ENCODE measurements at regions not wholly inside any gene's neighbourhood (a gene's known extent, or its start where the extent isn't known, plus 50 kb on each side); places are given as distances from the start of the nearest gene placed in this dataset.

GRCh38 chr11:130550984-130551383, 102.5 kb downstream of the ADAMTS15 start:
- TF ChIP-seq CTCF (IDR thresholded peaks at IDR 0.05): no peak
- Histone ChIP-seq H3K4me3 (no peak overlapping the region), H3K27ac (no peak overlapping the region)
- no peak for DNase-seq (ENCODE audit: low spot score)

- H3K4me3 ChIP-seq: no peak overlapping the region
- TF ChIP-seq CTCF (IDR thresholded peaks at IDR 0.05): no peak
- no peak overlapping the region for H3K27ac ChIP-seq
- DNase-seq (ENCODE audit: low spot score): no peak
Measured at GRCh38 chr11:130551388-130551787, 102.9 kb downstream of the ADAMTS15 start.

- no peak for TF ChIP-seq CTCF (IDR thresholded peaks at IDR 0.05)
- H3K4me3 ChIP-seq: no peak overlapping the region
- no peak for DNase-seq (ENCODE audit: low spot score)
- no peak overlapping the region for H3K27ac ChIP-seq
Measured at GRCh38 chr11:130553306-130553705, 104.9 kb downstream of the ADAMTS15 start.

GRCh38 chr11:130554241-130555055, 106.0 kb downstream of the ADAMTS15 start:
- Histone ChIP-seq H3K27ac (peak overlapping the region in 1 of 2 donors; percentile 12), H3K4me3 (no peak overlapping the region)
- DNase-seq (ENCODE audit: low spot score): no peak
- no peak for TF ChIP-seq CTCF (IDR thresholded peaks at IDR 0.05)

GRCh38 chr11:130555251-130555841, 106.9 kb downstream of the ADAMTS15 start:
- DNase-seq (ENCODE audit: low spot score): no peak

GRCh38 chr11:130560000-130560780, 111.7 kb downstream of the ADAMTS15 start:
- H3K4me3 ChIP-seq: no peak overlapping the region
- no peak for TF ChIP-seq CTCF (IDR thresholded peaks at IDR 0.05)
- no peak for DNase-seq (ENCODE audit: low spot score)
- H3K27ac ChIP-seq: no peak overlapping the region

More at GRCh38 chr11:130555251-130555841, 106.9 kb downstream of the ADAMTS15 start:
- H3K4me3 ChIP-seq: no peak overlapping the region
- H3K27ac ChIP-seq: peak overlapping the region in 1 of 2 donors; percentile 12
- no peak for TF ChIP-seq CTCF (IDR thresholded peaks at IDR 0.05)
